ENCODE measurements at regions not wholly inside any gene's neighbourhood (a gene's known extent, or its start where the extent isn't known, plus 50 kb on each side); places are given as distances from the start of the nearest gene placed in this dataset.

DNA sequence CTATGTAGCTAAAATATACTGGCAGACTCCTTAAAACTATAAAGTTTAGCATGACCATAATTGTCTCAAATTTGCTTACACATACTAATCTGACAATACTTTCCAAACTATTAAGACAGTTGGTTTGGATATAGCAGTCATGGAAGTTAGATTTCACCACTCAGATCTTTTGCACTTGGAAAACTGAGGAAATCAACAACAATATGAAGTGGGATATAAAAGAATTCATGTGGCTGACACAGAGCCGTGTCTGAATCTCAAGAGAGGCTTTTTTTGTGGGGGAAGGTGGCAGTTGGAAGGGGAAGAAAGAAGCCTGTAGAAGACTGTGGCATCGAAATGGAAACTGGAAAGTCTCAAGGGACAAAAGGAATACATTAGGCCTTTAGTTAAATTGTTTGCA, 166.6 kb upstream of the FLRT2 start:
- TF ChIP-seq POLR2A (IDR thresholded peaks at IDR 0.05; ENCODE audit: low read depth, low read length) = no peak
- TF ChIP-seq TAF1 (IDR thresholded peaks at IDR 0.05; ENCODE audit: low read depth, low read length) = no peak
- TF ChIP-seq POLR2AphosphoS5 (IDR thresholded peaks at IDR 0.05; ENCODE audit: low read depth, low read length) = no peak
- TF ChIP-seq SPI1 (IDR thresholded peaks at IDR 0.05; ENCODE audit: low read depth, low read length) = no peak
- TF ChIP-seq POU2F2 (IDR thresholded peaks at IDR 0.05; ENCODE audit: low read depth, low read length) = no peak

Data from GM12891 (cell line).